ENCODE measurements at regions not wholly inside any gene's neighbourhood (a gene's known extent, or its start where the extent isn't known, plus 50 kb on each side); places are given as distances from the start of the nearest gene placed in this dataset.

DNA sequence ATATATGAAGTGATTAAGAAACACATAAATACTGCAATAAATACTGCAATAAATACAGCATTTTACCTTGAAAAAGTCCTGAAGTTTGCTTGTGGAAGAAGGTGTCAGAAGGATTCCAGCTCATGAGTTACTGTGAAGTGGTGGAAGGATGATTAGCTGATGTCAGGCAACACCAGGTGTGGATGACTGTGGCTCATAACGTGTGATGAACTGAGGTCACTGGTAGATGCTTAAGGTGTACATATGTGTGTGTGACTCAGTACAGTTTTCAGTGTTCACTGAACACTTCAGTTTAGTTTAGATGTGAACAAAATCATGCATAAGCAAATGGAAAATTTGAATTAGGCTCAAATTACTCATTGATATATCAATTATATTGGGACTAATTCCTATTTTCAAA is 1045.0 kb downstream of the NTRK3 start:
- no peak for TF ChIP-seq JUND (IDR thresholded peaks at IDR 0.05; ENCODE audit: low read depth)
- DNase-seq (ENCODE audit: low read depth in 1 of 2, low spot score in 1 of 2) = no peak
- in situ Hi-C loops (cut with HindIII; ENCODE audit: low pct_unique_long_range_greater_than_20kb, low sequenced_read_pairs) = no loop called here

DNA sequence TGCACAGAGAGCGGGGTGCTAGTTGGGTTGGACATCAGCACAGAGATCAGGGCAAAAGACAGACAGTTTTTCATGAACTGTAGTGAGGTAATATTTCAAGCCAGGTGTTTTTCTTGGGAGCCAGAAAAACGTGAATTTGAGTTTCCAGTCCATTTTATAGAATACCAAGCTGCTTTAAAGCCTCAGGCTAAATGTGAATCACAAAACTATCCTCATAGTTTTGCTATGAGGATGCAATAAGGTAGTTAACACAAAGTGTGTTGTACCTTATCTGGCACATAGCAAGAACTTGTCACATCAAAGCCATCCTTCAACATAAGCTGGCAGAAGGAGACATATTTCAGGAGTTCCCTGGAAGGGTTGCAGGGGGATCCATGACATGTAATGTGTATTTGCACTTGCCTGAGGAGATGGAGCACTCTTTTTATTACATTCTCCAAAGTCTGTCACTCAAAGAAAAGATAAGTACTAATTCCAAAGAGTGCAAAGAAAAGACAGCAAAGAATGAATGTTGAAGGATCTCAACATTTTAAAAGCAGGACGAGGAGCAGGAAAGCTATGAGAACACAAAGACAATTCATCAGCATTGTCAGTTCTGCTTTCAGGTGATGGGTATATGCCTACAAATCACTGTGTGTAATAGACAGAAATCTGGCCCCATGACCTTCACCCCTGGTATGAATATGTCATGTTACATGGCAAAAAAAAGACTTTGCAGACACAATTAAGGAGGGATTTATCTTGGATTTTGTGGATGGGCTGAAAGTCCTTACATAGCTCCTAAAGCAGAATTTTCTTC is 1046.4 kb downstream of the NTRK3 start:
- in situ Hi-C loops (cut with HindIII; ENCODE audit: low pct_unique_long_range_greater_than_20kb, low sequenced_read_pairs) = no loop called here
- no peak for TF ChIP-seq JUND (IDR thresholded peaks at IDR 0.05; ENCODE audit: low read depth)
- no peak for DNase-seq (ENCODE audit: low read depth in 1 of 2, low spot score in 1 of 2)

DNA sequence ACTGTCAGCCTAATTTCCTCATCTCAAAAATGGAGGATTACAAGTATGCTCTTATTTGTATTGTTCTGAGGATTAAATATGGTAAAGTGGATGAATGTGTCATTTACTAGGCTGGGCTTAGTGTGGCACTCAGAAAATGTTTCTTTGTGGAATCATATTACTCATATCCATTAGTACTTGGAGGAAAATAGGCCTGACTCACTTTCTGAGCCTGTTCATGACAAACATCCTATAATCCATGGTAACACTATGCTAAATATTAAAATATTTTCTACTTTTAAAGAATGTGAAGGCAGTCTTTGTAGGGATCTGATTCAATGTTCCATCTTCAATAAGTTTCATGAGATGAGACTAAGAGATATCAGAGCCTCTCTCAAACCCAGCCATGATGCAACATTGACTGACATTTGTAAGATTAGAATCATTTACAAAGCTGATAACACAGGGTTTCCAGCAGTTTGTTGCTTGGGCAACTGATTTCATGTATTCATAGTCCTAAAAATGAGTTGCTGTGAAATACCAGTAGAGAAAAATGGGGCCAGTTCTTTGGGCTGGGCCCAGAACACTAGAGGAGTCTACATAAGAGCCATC is 1048.5 kb downstream of the NTRK3 start:
- TF ChIP-seq JUND (IDR thresholded peaks at IDR 0.05; ENCODE audit: low read depth) = no peak
- in situ Hi-C loops (cut with HindIII; ENCODE audit: low pct_unique_long_range_greater_than_20kb, low sequenced_read_pairs) = no loop called here
- DNase-seq (ENCODE audit: low read depth in 1 of 2, low spot score in 1 of 2) = no peak

DNA sequence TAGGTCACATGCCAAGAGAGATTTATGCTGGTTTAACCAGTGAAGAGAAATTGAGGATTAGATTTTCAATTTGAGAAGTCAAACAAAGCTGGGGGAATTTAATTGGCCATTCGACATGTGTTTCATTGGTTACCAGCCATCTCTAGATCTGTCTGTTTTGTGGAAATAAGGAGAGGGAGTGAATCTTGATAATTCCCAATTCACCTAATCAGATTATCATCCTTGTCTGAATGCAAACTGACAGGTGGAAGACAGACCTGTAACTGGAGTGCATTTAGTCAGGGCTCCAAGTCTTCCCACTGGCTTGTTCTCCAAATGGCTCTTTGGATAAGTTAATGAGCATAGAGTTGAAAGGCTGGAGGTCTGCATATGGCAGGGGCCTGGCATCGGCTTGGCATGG is 1049.3 kb downstream of the NTRK3 start:
- in situ Hi-C loops (cut with HindIII; ENCODE audit: low pct_unique_long_range_greater_than_20kb, low sequenced_read_pairs) = no loop called here
- no peak for DNase-seq (ENCODE audit: low read depth in 1 of 2, low spot score in 1 of 2)
- TF ChIP-seq JUND (IDR thresholded peaks at IDR 0.05; ENCODE audit: low read depth) = no peak

DNA sequence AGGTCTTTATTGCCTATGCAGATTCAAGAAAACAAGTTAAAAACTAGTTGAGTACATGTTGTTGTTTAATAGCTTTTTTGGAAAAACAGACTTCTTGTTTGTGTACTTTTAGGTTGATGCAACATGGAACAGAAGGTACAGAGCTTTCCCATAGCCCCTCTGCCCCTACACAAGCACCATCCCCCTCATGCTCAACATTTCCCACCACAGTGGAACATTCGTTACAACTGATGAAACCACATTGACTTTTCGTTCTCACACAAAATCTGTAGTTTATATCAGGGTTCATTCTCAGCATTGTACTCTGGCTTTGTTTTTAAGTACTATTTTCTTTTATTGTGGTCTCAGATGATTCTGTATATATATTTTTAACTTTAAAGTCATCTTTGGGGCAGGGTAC is 1054.6 kb downstream of the NTRK3 start:
- no peak for TF ChIP-seq JUND (IDR thresholded peaks at IDR 0.05; ENCODE audit: low read depth)
- DNase-seq (ENCODE audit: low read depth in 1 of 2, low spot score in 1 of 2) = no peak
- in situ Hi-C loops (cut with HindIII; ENCODE audit: low pct_unique_long_range_greater_than_20kb, low sequenced_read_pairs) = no loop called here

DNA sequence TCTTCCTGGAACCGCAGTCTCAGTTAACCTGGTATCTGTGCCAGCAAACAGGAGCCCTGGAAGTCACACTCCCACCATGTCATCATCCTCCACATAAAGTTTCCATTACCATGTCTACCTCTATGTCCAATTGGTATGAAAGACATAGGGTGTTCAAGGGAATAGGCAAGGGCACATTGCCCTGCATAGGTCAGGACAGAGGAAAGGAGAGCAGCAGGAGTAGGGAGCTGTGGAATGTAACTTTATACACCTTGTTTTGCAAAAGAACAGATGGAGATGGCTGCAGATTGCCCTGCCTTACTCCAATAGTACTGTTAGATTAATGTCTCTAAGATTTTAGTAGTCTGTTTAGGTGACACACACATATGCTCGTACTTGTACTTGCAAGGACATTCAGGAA is 1056.4 kb downstream of the NTRK3 start:
- DNase-seq (ENCODE audit: low read depth in 1 of 2, low spot score in 1 of 2) = no peak
- no peak for TF ChIP-seq JUND (IDR thresholded peaks at IDR 0.05; ENCODE audit: low read depth)
- in situ Hi-C loops (cut with HindIII; ENCODE audit: low pct_unique_long_range_greater_than_20kb, low sequenced_read_pairs) = no loop called here

DNA sequence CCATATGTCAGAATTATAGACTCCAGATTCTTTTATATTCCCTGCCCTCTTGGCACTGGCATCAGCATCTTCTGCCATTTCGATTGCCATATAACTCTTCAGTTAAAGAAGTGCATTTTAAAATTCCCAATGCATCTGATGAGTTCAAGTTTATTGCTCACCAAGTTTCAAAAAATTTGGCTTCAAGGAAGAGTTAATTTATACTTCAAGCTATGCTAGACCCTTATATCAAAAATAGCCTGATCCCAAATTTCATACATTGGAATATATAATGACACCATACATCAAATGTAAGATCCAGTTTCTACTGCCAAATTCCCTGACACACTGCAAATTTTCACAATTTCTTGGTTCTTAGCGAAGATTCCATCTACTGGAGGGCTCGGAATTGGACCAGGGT is 1058.6 kb downstream of the NTRK3 start:
- in situ Hi-C loops (cut with HindIII; ENCODE audit: low pct_unique_long_range_greater_than_20kb, low sequenced_read_pairs) = no loop called here
- TF ChIP-seq JUND (IDR thresholded peaks at IDR 0.05; ENCODE audit: low read depth) = no peak
- no peak for DNase-seq (ENCODE audit: low read depth in 1 of 2, low spot score in 1 of 2)

DNA sequence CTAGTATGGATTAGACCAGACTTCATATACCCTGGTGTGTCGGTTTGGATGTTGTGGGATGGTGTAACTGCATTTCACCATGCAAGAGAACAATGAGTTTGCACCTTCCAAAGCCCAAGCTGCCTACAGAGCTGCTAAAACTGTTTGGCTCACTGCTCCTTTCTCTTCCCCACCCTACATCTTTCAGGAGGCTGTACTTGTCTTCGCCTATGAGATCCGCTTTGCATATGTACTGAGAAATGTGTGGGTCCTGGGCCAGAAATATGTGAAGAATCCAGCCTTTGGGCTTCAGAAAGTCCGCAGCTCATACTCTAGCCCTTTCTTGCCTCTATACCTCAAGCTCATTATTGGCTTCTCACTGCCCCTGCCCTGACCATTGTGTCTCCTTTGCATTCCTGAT is 1060.0 kb downstream of the NTRK3 start:
- DNase-seq (ENCODE audit: low read depth in 1 of 2, low spot score in 1 of 2) = no peak
- in situ Hi-C loops (cut with HindIII; ENCODE audit: low pct_unique_long_range_greater_than_20kb, low sequenced_read_pairs) = no loop called here
- no peak for TF ChIP-seq JUND (IDR thresholded peaks at IDR 0.05; ENCODE audit: low read depth)

DNA sequence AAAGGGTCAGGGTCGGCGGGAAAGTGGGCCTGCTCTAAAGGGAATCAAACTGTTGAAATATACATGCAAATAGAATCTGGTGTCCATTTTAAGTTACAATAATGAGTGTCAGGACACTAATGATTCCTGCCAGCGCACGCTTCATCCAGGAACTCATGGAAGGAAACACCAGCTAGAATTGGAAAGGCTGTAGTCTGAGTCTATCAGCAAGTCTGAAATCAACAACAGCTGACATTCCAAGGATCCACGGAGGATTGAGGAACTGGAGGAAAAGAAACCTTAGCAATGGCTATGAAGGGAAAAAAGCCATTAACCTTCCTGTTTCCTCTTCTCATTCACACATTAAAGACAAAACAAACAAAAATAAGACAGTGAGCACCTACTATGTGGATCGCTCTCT is 1063.1 kb downstream of the NTRK3 start:
- no peak for TF ChIP-seq JUND (IDR thresholded peaks at IDR 0.05; ENCODE audit: low read depth)
- in situ Hi-C loops (cut with HindIII; ENCODE audit: low pct_unique_long_range_greater_than_20kb, low sequenced_read_pairs) = no loop called here

DNA sequence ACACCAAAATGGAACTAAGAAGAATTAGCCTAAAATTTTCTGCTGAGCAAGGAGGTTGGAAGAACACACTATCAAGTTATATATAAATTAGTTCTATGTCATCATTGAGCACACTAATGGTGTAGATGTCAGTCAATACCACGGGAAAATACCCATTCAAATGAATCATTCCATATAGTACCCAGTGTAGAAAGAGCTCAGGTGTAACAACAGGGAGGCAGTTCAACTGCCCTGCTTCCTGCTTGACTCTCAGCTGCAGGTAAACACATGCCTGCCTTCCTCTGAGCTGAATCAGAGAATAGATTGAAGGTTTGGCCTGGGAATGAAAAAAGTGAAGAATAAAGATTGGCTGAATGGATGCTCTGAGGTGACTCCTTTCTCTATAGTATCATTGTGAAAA is 1088.0 kb downstream of the AGBL1 start:
- TF ChIP-seq JUND (IDR thresholded peaks at IDR 0.05; ENCODE audit: low read depth) = no peak
- no peak for DNase-seq (ENCODE audit: low read depth in 1 of 2, low spot score in 1 of 2)
- in situ Hi-C loops (cut with HindIII; ENCODE audit: low pct_unique_long_range_greater_than_20kb, low sequenced_read_pairs) = no loop called here

More for the DNA sequence above, 1063.1 kb downstream of the NTRK3 start:
- no peak for DNase-seq (ENCODE audit: low read depth in 1 of 2, low spot score in 1 of 2)

DNA sequence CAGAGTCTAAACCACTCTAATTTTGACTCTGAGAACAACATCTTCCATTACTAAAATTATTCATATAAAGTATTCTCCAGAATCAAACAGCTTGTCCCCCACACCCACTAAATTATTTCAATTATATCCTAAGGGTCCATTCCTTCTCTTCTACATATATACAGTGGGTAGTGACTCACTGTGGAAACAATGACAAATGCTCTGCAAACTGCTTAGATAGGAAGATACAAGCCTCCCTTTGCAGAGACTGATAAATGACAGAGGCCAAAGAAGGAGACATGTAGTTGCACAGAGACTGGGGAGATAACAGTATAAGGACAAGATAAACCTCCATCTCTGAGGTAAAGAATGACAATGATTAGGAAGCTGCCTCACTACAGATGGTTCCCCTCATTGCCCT is 1087.4 kb downstream of the AGBL1 start:
- no peak for TF ChIP-seq JUND (IDR thresholded peaks at IDR 0.05; ENCODE audit: low read depth)
- no peak for DNase-seq (ENCODE audit: low read depth in 1 of 2, low spot score in 1 of 2)
- in situ Hi-C loops (cut with HindIII; ENCODE audit: low pct_unique_long_range_greater_than_20kb, low sequenced_read_pairs) = no loop called here

DNA sequence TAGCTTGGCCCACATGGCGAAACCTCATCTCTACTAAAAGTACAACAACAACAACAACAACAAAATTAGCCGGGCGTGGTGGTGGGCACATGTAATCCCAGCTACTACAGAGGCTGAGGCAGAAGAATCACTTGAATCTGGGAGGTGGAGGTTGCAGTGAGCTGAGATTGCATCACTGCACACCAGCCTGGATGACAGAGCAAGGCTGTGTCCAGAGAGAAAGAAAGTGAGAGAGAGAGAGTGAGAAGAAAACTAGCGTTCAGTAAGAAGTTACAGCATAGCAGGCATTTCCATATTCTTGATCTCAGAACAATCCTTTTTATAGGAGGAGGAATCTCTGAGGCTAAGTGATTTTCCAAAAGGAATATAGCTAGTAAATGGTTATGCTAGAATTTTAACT is 1076.1 kb downstream of the AGBL1 start:
- in situ Hi-C loops (cut with HindIII; ENCODE audit: low pct_unique_long_range_greater_than_20kb, low sequenced_read_pairs) = no loop called here
- DNase-seq (ENCODE audit: low read depth in 1 of 2, low spot score in 1 of 2) = no peak
- no peak for TF ChIP-seq JUND (IDR thresholded peaks at IDR 0.05; ENCODE audit: low read depth)

DNA sequence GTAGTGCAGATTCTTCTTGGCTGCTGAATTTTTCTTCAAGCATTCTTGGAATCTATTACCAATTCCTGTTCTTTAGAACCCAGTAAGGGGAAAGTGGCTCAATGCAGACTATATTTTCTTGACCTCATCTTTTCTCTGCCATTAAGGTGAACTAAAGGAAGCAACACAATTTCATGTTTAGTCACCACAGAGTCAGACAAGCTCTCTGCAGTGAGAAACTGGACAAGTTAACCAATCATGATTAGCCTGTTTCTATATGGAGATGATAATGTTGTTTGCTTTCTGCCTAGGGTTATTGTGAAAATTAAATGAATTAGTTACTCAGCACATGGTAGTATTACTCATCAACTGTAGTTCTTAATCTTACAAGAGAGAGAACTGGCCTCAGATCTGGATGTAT is 1075.1 kb downstream of the AGBL1 start:
- no peak for DNase-seq (ENCODE audit: low read depth in 1 of 2, low spot score in 1 of 2)
- in situ Hi-C loops (cut with HindIII; ENCODE audit: low pct_unique_long_range_greater_than_20kb, low sequenced_read_pairs) = no loop called here
- TF ChIP-seq JUND (IDR thresholded peaks at IDR 0.05; ENCODE audit: low read depth) = no peak
